Renal pelvis (tissue), 1 donor: ENCODE measurements at regions not wholly inside any gene's neighbourhood (a gene's known extent, or its start where the extent isn't known, plus 50 kb on each side); places are given as distances from the start of the nearest gene placed in this dataset.

Experiments used
- DNase-seq: peaks from one replicate; pipeline ENCODE4 v3.0.0-alpha.2; 2013

DNA sequence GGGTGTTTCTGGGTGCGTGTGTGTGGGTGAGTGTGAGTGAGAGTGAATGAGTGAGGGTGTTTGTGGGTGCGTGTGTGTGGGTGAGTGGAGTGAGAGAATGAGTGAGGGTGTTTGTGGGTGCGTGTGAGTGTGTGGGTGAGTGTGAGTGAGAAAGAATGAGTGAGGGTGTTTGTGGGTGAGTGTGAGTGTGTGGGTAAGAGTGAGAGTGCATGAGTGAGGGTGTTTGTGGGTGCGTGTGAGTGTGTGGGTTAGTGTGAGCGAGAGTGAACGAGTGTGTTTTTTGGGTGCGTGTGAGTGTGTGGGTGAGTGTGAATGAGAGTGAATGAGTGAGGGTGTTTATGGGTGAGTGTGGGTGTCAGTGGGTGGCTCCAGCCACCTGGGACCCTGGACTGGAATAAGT lies 1676.1 kb upstream of the TENM3 start:
- DNase-seq, result no peak

DNA sequence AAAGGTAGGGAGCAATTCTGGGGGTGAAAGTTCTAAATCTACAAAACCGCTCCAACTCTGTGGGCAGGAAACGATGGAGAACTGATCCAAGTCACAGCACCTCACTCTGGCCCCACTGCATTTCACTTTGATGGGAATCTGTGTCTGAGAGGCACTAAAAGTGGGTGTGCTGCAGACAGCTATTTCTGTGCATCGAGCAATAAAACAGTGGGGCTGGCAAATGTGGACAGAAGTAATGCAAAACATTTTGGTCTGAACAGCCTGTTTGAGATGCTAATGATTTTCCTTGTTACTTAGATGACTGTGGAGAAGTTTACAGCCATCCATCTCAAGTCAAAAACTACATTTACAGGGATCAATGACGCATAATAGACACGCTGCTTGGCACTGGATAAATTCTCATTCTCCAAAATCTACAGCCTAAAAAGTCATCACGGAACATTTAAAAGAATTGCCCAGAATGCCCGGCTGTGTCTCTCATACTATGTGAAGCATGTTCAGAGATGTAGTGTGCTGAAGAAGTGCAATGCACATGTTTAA lies 1671.6 kb upstream of the TENM3 start:
- DNase-seq, result no peak

GRCh38 chr4:180578175-180578574 lies 1665.0 kb upstream of the TENM3 start:
- DNase-seq, result no peak

- DNase-seq, result no peak
These were observed 1662.1 kb upstream of the TENM3 start for GRCh38 chr4:180581061-180581460.

GRCh38 chr4:180587379-180587778 lies 1655.8 kb upstream of the TENM3 start:
- no peak for DNase-seq

GRCh38 chr4:180589575-180589974 lies 1653.6 kb upstream of the TENM3 start:
- no peak for DNase-seq

GRCh38 chr4:180596888-180597483 lies 1646.2 kb upstream of the TENM3 start:
- no peak for DNase-seq

DNA sequence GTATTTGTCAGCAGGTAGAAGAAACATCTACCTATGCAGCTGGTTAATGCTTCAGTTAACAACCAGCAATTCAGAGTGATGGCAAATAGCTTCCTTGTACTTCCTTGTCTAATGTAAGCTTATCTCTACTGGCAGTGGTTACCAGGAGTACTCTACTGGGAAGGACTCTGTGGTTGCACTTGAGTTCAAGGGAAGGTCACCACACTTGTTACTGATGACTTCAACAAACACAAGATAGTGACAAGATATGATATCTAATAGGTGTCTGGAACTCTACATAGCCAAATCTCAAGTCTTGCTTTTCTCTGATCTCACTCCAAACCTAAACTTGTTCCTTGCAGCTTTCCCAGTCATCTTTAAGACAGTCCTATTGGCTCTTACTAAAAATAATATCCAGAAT lies 1644.9 kb upstream of the TENM3 start:
- no peak for DNase-seq

- no peak for DNase-seq
These were observed 1639.4 kb upstream of the TENM3 start for GRCh38 chr4:180603791-180604190.

- no peak for DNase-seq
These were observed 1632.9 kb upstream of the TENM3 start for GRCh38 chr4:180610324-180610723.

- no peak for DNase-seq
These were observed 1627.5 kb upstream of the TENM3 start for GRCh38 chr4:180615746-180616145.

DNA sequence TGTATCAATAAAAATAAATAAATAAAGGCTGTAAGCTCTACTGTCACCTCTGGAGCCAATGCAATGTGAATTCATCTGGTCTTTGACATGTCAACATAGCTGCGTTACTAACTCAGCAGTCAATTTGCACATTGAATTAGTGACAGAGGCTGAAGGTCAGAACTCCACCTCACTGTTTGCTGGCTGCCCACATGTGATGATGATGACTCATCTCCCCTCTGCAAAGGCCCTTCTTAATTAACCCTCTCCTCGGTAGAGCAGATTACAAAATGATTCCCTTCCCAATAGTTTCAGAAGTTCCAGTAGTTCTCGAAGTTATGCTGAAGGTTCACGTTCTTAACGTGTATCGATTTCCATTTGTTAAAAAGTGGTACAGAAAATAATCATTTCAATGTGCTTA lies 1626.0 kb upstream of the TENM3 start:
- no peak for DNase-seq

GRCh38 chr4:180618396-180618795 lies 1624.8 kb upstream of the TENM3 start:
- DNase-seq, result no peak

DNA sequence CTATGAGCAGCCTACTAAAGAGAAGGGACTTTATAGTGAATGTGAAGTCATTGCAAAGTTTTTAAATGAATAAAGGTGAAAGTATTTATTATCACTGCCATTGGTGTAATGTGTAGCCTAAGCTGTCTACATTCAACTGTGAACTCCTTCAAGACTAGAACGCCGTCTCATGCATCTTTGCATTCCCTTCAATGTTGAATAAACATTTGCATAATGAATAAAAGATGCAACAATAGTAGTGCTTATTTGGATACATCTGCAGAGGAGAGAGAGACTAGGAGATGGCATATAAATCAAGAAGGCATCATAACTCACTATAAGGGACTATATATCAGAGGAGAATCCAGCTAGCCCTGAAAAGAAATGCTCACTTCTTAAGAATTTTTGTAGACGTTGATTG lies 1623.8 kb upstream of the TENM3 start:
- no peak for DNase-seq

GRCh38 chr4:180622254-180622653 lies 1620.9 kb upstream of the TENM3 start:
- no peak for DNase-seq

DNA sequence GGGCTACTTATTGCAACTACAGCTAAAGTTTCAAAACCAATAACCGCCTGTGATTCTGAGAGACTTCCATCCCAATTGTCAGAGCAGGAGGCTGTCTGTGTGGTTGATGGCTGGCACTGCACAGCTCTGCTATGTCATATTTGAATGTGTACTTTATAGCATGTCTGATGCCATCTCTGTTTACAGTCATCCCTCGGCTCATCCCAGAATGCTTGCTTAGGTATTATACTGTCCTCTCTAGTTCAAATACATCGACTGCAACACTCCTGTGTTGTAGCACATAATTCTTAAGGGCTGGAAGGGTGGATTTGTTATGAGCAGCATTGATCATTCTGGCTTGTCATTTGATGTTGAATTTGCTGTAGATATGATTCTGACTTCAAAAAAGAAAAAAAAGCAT lies 1617.5 kb upstream of the TENM3 start:
- DNase-seq, result no peak

GRCh38 chr4:180630012-180630665 lies 1613.1 kb upstream of the TENM3 start:
- DNase-seq, result no peak

DNA sequence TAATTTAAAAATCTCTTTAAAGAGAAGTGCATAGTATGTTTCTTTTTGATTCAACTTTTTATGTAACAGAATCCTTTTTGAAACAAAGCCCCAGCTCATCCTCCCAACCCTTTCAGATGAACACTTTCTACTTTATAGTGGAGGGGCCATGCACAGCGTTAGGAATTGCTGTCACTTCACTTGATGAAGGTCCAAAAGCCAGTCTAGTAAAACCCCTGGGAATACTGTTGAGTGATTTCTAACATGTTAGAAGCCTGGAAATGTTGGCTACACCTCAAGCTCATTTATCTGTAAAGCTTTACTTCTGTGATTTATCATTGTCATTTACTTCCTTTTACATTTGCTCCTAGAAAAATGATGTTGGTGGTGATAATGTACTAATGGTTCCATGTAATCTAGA lies 1608.9 kb upstream of the TENM3 start:
- no peak for DNase-seq

DNA sequence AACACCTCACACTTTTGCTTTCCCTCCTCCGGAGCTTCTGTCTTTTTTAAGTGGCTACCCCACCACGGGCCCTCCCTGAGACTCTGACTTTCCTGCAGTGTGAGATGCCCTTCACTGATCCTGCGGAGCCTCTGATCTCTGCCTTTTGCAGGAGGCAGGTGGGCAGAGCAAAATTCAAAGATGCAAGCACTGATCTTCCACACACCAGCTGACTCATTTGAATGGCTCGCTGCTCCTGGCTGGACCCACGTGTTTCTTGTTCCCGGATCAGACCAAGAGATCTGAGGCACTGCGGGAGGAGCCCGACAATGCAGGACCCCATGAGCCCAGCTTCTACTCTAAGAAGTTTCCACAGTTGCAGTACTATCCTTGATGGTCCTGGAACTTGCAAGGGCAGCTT lies 1607.9 kb upstream of the TENM3 start:
- DNase-seq, result no peak

DNA sequence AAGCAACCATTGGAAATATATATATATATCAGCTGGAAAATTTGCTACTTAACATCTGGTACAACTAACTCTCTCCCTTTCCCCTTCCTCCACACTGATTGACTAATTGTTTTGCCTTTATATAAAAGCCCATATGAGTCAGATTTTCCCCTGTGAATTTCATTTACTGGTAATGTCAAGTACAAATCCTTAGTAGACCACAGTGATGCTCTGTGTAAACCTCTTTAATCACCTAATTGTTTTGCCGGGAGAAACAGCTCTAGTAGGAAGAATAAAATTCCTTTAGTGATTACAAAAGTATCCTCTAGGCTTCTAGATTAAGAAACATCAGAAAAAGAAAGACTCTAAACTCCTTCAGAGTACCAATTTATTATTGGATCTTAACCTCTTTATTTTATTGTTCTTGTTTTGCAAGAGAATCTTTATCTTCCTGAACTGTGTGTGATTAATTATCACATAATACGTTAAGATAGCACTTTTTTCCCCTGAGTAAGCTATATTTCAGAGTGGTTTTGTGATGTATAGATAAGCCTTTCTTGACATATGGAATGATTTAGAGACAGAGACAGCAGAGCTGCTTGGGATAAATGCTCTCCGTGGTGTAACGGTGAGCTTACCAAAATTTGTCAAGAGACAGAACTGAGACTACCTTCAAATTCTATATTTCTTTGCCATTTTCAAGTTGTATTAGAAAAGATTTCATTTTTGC lies 1606.4 kb upstream of the TENM3 start:
- no peak for DNase-seq

DNA sequence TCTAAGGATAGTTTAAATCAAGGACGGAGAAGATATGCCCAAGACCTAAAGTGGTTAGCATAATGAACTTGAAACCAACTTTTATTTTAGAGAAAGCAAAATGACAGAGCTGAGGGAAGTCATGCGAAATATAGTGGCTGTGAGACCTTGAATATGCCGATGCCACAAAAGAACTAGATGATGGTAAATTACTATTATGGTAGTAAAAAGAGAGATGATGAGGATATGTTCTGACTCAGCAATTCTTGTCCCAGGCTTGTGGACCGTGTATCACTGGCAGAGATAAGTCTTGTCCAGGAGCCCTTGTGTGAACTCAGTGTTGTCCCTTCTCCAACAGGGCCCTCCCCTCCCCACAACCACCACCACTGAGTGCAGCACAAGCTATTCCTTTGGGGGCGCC lies 1605.6 kb upstream of the TENM3 start:
- DNase-seq, result no peak

DNA sequence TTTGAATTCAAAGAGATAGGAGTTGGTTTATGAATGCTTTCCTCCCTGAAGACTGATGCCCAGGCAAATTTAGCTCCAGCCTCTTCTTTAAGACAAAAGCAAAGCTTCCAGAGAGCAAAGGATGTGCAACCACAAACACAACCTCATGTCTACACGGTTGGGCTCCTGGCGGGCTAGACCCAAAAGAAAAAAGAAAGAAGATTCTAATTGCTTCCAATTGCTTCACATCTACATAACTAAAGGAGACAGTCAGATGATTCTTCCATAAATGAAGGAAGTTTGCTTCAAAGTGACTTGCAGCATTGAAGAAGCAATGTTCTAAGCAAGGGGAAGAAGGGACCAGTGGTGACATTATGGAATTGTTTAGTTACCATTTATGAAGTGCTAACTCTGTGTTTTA lies 1603.0 kb upstream of the TENM3 start:
- no peak for DNase-seq

GRCh38 chr4:180641495-180641894 lies 1601.7 kb upstream of the TENM3 start:
- no peak for DNase-seq
